ENCODE measurements at regions not wholly inside any gene's neighbourhood (a gene's known extent, or its start where the extent isn't known, plus 50 kb on each side); places are given as distances from the start of the nearest gene placed in this dataset.

- DNase-seq = no peak
- WGBS (ENCODE audit: low lambda C conversion rate) = 69% methylated on average over 2 of the region's 2 CpGs
- H3K27me3 ChIP-seq (ENCODE audit: insufficient read depth) = no peaks in the 10 kb centered on the region
- no peak overlapping the region for H3K4me2 ChIP-seq
- H3K79me2 ChIP-seq (ENCODE audit: insufficient read depth) = no peaks in the 10 kb centered on the region
- H3K9me2 ChIP-seq = no peaks in the 10 kb centered on the region
- ChIA-PET POLR2A (no interaction called here), CTCF (no interaction called here)
- no peak overlapping the region for H3K4me3 ChIP-seq (ENCODE audit: low read depth in 2 of 2, low read length in 1 of 2)
- H2AFZ ChIP-seq (ENCODE audit: low read depth) = no peak overlapping the region
- H3K36me3 ChIP-seq (replicated peaks in 1 of 2; ENCODE audit: control insufficient read depth in 1 of 2, insufficient read depth in 2 of 2, low read length in 1 of 2) = no peaks in the 10 kb centered on the region
- H3K4me1 ChIP-seq (ENCODE audit: control insufficient read depth in 1 of 2, insufficient read depth in 2 of 2, low read depth in 1 of 2, low read length in 1 of 2) = no peaks in the 10 kb centered on the region
- no peaks in the 10 kb centered on the region for H4K20me1 ChIP-seq (ENCODE audit: insufficient read depth)
- no peaks in the 10 kb centered on the region for H3K9me3 ChIP-seq
- TF ChIP-seq FOXJ3 (CRISPR knock-in tag; IDR thresholded peaks at IDR 0.05) (no peak), USF1 (IDR thresholded peaks at IDR 0.05; ENCODE audit: borderline replicate concordance, low read depth) (no peak), POLR2AphosphoS5 (IDR thresholded peaks at IDR 0.05; ENCODE audit: low read depth, low read length) (no peak), TEAD4 (IDR thresholded peaks at IDR 0.05; ENCODE audit: borderline replicate concordance, insufficient read depth) (no peak), REST (IDR thresholded peaks at IDR 0.05; ENCODE audit: low read depth, low read length) (no peak)
- no peaks in the 10 kb centered on the region for H3F3A ChIP-seq (replicated peaks; ENCODE audit: insufficient read depth)
- H3K27ac ChIP-seq (ENCODE audit: low read depth in 2 of 2, low read length in 1 of 2) = no peak overlapping the region
- no peak overlapping the region for H3K9ac ChIP-seq
Measured at GRCh38 chr11:98061858-98062257, 958.9 kb upstream of the CNTN5 start.

DNA sequence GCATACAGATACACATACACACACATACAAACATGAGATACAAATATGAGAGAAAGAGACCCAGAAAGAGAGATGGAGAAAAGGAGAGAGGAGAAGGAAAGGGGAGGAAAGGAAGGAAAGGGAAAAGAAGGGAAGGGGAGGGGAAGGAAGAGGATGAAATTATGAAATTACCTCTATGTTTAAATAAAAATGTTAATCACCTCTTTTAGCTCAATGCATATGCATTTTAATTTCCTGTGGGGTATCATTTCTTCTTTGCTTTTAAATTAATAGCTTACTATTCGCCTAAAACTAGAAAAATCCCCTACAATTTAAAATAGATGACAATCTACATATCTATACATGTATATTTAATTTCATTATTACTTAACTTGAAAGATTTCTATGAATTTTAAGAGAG lies 958.0 kb upstream of the CNTN5 start:
- H3K27me3 ChIP-seq (ENCODE audit: insufficient read depth) = no peaks in the 10 kb centered on the region

More for the DNA sequence above, 958.0 kb upstream of the CNTN5 start:
- Histone ChIP-seq H3K4me3 (ENCODE audit: low read depth in 2 of 2, low read length in 1 of 2) (no peak overlapping the region), H3F3A (replicated peaks; ENCODE audit: insufficient read depth) (no peaks in the 10 kb centered on the region), H3K9me3 (no peaks in the 10 kb centered on the region), H4K20me1 (ENCODE audit: insufficient read depth) (no peaks in the 10 kb centered on the region), H3K4me1 (ENCODE audit: control insufficient read depth in 1 of 2, insufficient read depth in 2 of 2, low read depth in 1 of 2, low read length in 1 of 2) (no peaks in the 10 kb centered on the region), H3K79me2 (ENCODE audit: insufficient read depth) (no peaks in the 10 kb centered on the region), H3K4me2 (no peak overlapping the region), H3K9ac (no peak overlapping the region), H3K27ac (ENCODE audit: low read depth in 2 of 2, low read length in 1 of 2) (no peak overlapping the region), H2AFZ (ENCODE audit: low read depth) (no peak overlapping the region), H3K9me2 (no peaks in the 10 kb centered on the region), H3K36me3 (replicated peaks in 1 of 2; ENCODE audit: control insufficient read depth in 1 of 2, insufficient read depth in 2 of 2, low read length in 1 of 2) (no peaks in the 10 kb centered on the region)
- 42% methylated on average over 1 of the region's 1 CpG for WGBS (ENCODE audit: low lambda C conversion rate)
- ChIA-PET CTCF (interaction anchor here (0.6 kb wide), 1 partner anchor 15 kb away, joined by 3 read pairs; no protein-coding TSS in a partner anchor), POLR2A (no interaction called here)
- no peak for DNase-seq
- no peak for TF ChIP-seq POLR2AphosphoS5 (IDR thresholded peaks at IDR 0.05; ENCODE audit: low read depth, low read length)
- TF ChIP-seq FOSL2 (IDR thresholded peaks at IDR 0.05; ENCODE audit: borderline replicate concordance, low read depth) = no peak
- no peak for TF ChIP-seq YY1 (IDR thresholded peaks at IDR 0.05; ENCODE audit: low read depth)
- TF ChIP-seq IRF3 (IDR thresholded peaks at IDR 0.05; ENCODE audit: low read depth, low read length) = no peak
- TF ChIP-seq NFIC (IDR thresholded peaks at IDR 0.05; ENCODE audit: borderline replicate concordance) = no peak
- TF ChIP-seq EZH2phosphoT487 (IDR thresholded peaks at IDR 0.05; ENCODE audit: borderline replicate concordance, low read depth) = no peak
- TF ChIP-seq MXI1 (IDR thresholded peaks at IDR 0.05; ENCODE audit: low read depth, low read length) = no peak
- TF ChIP-seq GATA2 (CRISPR knock-in tag; IDR thresholded peaks at IDR 0.05) = no peak
- no peak for TF ChIP-seq RAD21 (IDR thresholded peaks at IDR 0.05; ENCODE audit: low read length)
- no peak for TF ChIP-seq EP300 (IDR thresholded peaks at IDR 0.05; ENCODE audit: borderline replicate concordance in 1 of 2, low read depth in 1 of 2, low read length in 1 of 2)
- no peak for TF ChIP-seq SMC3 (IDR thresholded peaks at IDR 0.05; ENCODE audit: low read depth, low read length)
- no peak for TF ChIP-seq RFX5 (IDR thresholded peaks at IDR 0.05; ENCODE audit: low read length)
- TF ChIP-seq JUND (IDR thresholded peaks at IDR 0.05) = no peak
- no peak for TF ChIP-seq GABPA (IDR thresholded peaks at IDR 0.05; ENCODE audit: low read depth)
- no peak for TF ChIP-seq CHD2 (IDR thresholded peaks at IDR 0.05; ENCODE audit: low read length, partially characterized antibody)
- no peak for TF ChIP-seq TAF1 (IDR thresholded peaks at IDR 0.05; ENCODE audit: borderline replicate concordance, low read depth, low read length)
- TF ChIP-seq PBX3 (IDR thresholded peaks at IDR 0.05) = no peak
- TF ChIP-seq USF2 (IDR thresholded peaks at IDR 0.05; ENCODE audit: borderline replicate concordance, low read depth, low read length) = no peak
- TF ChIP-seq MEF2A (IDR thresholded peaks at IDR 0.05; ENCODE audit: borderline replicate concordance, low read depth) = no peak

All from SK-N-SH (cell line).